ENCODE measurements at regions not wholly inside any gene's neighbourhood (a gene's known extent, or its start where the extent isn't known, plus 50 kb on each side); places are given as distances from the start of the nearest gene placed in this dataset.

DNA sequence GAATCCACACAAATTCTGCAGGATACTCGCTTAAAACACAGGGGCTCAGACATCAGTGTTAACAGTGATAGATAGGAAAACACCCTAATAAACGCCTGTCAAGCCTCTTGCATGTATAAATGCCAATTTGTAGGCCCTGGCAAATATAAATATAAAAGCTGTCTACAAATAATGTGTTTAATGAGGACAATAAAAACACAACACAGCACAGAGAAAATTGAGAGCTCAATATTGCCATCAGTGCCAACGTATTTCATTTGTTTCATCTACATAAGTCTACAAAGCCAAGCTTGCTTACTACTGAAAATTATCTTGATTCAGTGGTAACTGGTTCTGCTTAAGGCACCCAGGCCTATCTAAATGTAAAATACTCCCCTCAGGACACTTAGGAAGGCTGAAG, 1387.0 kb upstream of the TENM4 start:
- Histone ChIP-seq H3K4me3 (replicated peaks in 1 of 3; ENCODE audit: insufficient read depth in 1 of 3, low read depth in 1 of 3, low read length in 3 of 3) (no peak overlapping the region), H3K36me3 (ENCODE audit: control insufficient read depth in 2 of 2, extremely low read depth in 1 of 2, insufficient read depth in 2 of 2, low read length in 2 of 2) (no peaks in the 10 kb centered on the region), H3K4me1 (ENCODE audit: control insufficient read depth, extremely low read depth, insufficient read depth, low read length) (no peaks in the 10 kb centered on the region), H3K9me1 (replicated peaks; ENCODE audit: control insufficient read depth, extremely low read depth, insufficient read depth, low read length) (no peaks in the 10 kb centered on the region), H2AFZ (ENCODE audit: low read depth, low read length) (no peak overlapping the region), H3K4me2 (ENCODE audit: insufficient read depth, low read length) (no peak overlapping the region), H3K79me2 (ENCODE audit: control insufficient read depth, insufficient read depth, low read length) (no peaks in the 10 kb centered on the region), H4K20me1 (replicated peaks; ENCODE audit: control insufficient read depth, extremely low read depth, insufficient read depth, low read length) (no peaks in the 10 kb centered on the region), H3K9ac (replicated peaks; ENCODE audit: extremely low read depth, insufficient read depth, low read length) (no peak overlapping the region), H3K27me3 (ENCODE audit: control insufficient read depth in 2 of 2, insufficient read depth in 2 of 2, low read length in 2 of 2) (no peaks in the 10 kb centered on the region), H3K27ac (ENCODE audit: insufficient read depth, low read depth, low read length) (no peak overlapping the region), H3K9me3 (replicated peaks; ENCODE audit: control insufficient read depth, insufficient read depth, low read length) (no peaks in the 10 kb centered on the region)
- dilution Hi-C loops (cut with MboI; ENCODE audit: extremely low pct_ligation_motif_present, low sequenced_read_pairs): no loop called here
- no peak for DNase-seq (ENCODE audit: low read depth, low spot score)
- CTCF ChIA-PET: interaction anchor here (1.0 to 1.3 kb wide), 3 partner anchors 9 to 358 kb away, joined by 3 to 5 read pairs (median 4); no protein-coding TSS in a partner anchor
- POLR2A ChIA-PET: no interaction called here
- intact Hi-C loops (cut with micrococcal nuclease): no loop called here
- BruUV-seq (replicated peaks): no TSS peak
- no peak for FAIRE-seq
- TF ChIP-seq EZH2 (IDR thresholded peaks at IDR 0.05; ENCODE audit: borderline replicate concordance, low read depth, low read length, severe bottlenecking): no peak
- TF ChIP-seq POLR2AphosphoS5 (IDR thresholded peaks at IDR 0.05; ENCODE audit: insufficient read depth, low read depth, low read length): no peak
- no peak for TF ChIP-seq POLR2A (IDR thresholded peaks at IDR 0.05; ENCODE audit: low read depth, low read length)
- TF ChIP-seq FOS (IDR thresholded peaks at IDR 0.05; ENCODE audit: borderline replicate concordance, insufficient read depth, low read length): no peak
- no peak for TF ChIP-seq GATA2 (IDR thresholded peaks at IDR 0.05; ENCODE audit: insufficient read depth, insufficient read length, low read depth, low read length)
- TF ChIP-seq MAX (IDR thresholded peaks at IDR 0.05; ENCODE audit: insufficient read depth, insufficient read length): no peak
- TF ChIP-seq, protein P1, sequence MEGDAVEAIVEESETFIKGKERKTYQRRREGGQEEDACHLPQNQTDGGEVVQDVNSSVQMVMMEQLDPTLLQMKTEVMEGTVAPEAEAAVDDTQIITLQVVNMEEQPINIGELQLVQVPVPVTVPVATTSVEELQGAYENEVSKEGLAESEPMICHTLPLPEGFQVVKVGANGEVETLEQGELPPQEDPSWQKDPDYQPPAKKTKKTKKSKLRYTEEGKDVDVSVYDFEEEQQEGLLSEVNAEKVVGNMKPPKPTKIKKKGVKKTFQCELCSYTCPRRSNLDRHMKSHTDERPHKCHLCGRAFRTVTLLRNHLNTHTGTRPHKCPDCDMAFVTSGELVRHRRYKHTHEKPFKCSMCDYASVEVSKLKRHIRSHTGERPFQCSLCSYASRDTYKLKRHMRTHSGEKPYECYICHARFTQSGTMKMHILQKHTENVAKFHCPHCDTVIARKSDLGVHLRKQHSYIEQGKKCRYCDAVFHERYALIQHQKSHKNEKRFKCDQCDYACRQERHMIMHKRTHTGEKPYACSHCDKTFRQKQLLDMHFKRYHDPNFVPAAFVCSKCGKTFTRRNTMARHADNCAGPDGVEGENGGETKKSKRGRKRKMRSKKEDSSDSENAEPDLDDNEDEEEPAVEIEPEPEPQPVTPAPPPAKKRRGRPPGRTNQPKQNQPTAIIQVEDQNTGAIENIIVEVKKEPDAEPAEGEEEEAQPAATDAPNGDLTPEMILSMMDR (IDR thresholded peaks at IDR 0.05; ENCODE audit: extremely low read depth in 1 of 2, insufficient read depth in 1 of 2, low read depth in 1 of 2, low read length in 2 of 2): no peak
- TF ChIP-seq MYC (IDR thresholded peaks at IDR 0.05; ENCODE audit: low read depth, low read length): no peak
- no peak for TF ChIP-seq JUN (IDR thresholded peaks at IDR 0.05; ENCODE audit: borderline replicate concordance, insufficient read depth, insufficient read length, low read depth)
